ENCODE measurements at regions not wholly inside any gene's neighbourhood (a gene's known extent, or its start where the extent isn't known, plus 50 kb on each side); places are given as distances from the start of the nearest gene placed in this dataset.

DNA sequence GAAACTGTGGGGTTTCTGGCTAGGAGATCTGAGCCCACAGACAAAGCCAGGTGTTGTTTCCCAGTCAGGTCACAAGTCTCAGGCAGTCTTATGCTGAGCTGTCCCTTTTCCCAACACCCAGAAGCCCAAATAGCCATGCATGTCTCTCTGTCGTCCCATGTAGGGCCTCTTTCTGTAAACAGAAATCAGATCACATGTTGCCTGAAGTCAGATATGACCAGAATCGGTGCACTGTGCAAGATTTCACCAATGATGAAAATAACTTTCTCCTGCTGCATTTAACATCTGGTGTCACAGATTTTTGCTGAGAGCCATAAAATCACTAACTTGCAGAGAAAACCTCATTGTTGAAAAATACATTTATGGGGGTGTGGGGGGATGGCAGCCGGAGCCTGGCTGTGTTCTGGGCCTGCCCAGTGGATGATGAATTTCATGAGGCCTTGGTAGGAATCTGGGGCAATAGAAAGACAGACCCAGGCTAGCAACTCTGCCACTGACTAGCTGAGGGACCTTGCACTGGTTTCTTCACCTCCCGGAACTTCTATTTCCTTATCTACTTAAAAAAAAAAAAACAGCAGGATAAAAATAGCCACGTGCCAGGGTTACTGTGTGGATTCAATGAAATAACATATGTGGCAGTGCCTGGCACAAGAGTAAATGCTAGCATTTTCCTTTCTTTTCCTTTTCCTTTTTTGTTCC lies 158.8 kb upstream of the NFIA start:
- no peak for TF ChIP-seq ZNF274 (IDR thresholded peaks at IDR 0.05; ENCODE audit: low read depth, low read length)
- TF ChIP-seq POLR2AphosphoS5 (IDR thresholded peaks at IDR 0.05; ENCODE audit: low read depth, low read length), result no peak
- no peak for TF ChIP-seq CTCF (IDR thresholded peaks at IDR 0.05 in 2 of 3, conservative IDR thresholded peaks at IDR 0.05 in 1 of 3; ENCODE audit: borderline replicate concordance in 1 of 3, insufficient read depth in 1 of 3, low read depth in 2 of 3, low read length in 2 of 3)
- TF ChIP-seq, protein P1, sequence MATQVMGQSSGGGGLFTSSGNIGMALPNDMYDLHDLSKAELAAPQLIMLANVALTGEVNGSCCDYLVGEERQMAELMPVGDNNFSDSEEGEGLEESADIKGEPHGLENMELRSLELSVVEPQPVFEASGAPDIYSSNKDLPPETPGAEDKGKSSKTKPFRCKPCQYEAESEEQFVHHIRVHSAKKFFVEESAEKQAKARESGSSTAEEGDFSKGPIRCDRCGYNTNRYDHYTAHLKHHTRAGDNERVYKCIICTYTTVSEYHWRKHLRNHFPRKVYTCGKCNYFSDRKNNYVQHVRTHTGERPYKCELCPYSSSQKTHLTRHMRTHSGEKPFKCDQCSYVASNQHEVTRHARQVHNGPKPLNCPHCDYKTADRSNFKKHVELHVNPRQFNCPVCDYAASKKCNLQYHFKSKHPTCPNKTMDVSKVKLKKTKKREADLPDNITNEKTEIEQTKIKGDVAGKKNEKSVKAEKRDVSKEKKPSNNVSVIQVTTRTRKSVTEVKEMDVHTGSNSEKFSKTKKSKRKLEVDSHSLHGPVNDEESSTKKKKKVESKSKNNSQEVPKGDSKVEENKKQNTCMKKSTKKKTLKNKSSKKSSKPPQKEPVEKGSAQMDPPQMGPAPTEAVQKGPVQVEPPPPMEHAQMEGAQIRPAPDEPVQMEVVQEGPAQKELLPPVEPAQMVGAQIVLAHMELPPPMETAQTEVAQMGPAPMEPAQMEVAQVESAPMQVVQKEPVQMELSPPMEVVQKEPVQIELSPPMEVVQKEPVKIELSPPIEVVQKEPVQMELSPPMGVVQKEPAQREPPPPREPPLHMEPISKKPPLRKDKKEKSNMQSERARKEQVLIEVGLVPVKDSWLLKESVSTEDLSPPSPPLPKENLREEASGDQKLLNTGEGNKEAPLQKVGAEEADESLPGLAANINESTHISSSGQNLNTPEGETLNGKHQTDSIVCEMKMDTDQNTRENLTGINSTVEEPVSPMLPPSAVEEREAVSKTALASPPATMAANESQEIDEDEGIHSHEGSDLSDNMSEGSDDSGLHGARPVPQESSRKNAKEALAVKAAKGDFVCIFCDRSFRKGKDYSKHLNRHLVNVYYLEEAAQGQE (IDR thresholded peaks at IDR 0.05; ENCODE audit: low read depth), result no peak
- no peak for TF ChIP-seq ATF3 (IDR thresholded peaks at IDR 0.05)

All from HCT116 (cell line).